ENCODE measurements at regions not wholly inside any gene's neighbourhood (a gene's known extent, or its start where the extent isn't known, plus 50 kb on each side); places are given as distances from the start of the nearest gene placed in this dataset.
"Not testable (repeated sequence)": the region's sequence is repeated elsewhere in the genome, so short reads cannot be mapped to it uniquely, and the experiment has no call there.

DNA sequence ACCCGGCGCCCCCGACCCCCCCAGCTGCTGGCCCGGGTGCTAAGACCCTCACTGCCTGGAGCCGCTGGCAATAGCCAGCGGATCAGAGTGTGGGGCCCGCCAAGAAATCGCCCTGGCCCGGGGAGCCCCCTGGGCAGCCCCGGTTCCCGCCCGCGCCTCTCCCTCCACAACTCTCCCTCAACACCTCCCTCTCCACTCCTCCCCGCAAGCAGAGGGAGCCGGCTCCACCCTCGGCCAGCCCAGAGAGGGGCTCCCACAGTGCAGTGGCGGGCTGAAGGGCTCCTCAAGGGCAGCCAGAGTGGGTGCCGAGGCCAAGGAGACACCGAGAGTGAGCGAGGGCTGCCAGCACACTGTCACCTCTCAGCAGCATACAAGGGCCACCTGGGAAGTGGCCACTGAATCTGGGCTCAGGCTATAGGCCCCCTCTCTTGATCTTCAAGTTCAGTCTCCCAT, 385.5 kb downstream of the SEC14L1 start:
- no peak for DNase-seq (ENCODE audit: low spot score)

DNA sequence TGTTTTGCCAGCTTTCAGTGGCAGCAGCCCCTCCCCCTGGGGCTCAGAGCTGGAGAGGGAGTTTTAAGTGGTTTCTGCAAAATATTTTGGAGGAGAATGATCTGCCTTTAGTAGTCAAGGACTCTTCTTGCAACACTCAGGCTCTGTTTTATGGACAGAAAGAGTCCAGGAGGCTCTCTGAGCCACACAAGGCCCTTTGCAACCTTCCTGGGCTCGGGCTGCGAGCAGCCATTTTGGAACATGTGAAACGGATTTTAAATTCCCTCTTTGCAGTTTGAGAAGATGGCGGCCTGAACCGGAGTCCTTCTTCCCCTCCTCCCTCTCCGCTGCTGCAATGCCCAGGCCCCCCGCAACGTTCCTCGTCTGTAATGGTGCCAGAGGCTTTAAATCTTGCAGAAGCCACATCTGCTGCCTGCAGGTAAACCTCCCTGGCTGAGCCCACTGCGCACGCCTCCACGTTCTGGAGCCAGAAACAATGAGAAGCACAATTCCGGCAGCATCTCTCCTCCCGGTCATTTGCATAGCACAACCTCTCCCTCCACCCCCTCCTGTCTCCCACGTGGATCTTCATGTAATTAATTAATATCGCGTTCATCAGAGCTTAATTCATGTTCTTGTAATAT, 386.1 kb downstream of the SEC14L1 start:
- no peak for DNase-seq (ENCODE audit: low spot score)

DNA sequence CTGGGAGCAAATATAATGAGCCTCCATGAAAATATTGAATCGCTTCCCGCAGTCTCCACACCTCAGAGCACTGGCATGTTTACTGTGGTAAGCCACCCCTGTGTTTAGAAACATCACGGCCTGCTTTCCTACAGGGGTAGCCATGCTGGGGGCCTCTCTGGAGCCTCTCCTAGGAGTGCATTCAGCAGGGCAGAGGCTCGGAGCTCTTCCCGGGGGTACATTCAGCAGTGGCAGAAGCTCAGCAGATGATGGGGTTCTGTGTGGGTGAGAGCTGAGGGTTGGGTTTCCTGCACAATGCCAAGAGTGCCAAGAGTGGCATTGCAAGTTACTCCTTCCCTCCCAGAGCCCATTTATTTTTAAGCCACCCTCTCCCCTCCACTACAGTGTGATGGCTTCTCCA, 386.6 kb downstream of the SEC14L1 start:
- no peak for DNase-seq (ENCODE audit: low spot score)

DNA sequence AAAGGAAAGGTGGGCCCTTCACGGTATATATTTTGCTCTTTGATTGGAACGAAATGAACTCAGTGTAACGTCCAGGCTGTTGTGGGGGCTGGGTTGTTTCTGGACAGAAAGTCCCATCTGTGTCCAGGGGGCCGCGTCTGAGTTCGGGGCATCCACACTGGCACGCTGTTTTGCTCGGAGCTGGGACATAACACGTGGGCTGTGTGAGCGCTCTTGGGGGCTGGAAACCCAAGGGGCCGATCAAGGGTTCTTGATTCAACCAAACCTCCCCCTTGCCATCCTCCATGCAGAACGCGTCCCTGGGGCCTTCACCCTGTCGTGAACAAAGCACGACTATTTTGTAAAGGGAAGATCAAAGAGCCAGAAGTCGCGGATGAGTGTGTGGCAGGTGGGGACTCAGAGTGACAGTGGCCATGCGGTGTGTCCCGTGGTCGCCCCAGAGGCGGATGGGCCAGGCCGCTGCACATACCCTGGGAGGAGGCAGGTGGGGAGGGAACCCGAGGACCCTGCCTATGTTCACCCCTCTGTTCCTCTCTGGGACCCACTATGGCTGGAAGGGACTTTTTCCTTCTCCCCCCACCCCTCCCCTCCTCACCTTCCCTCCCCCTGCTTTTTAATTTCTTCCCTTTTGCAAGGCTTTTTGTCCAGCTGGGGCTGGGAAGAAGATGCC, 387.2 kb downstream of the SEC14L1 start:
- peak; percentile 25 for DNase-seq (ENCODE audit: low spot score)

DNA sequence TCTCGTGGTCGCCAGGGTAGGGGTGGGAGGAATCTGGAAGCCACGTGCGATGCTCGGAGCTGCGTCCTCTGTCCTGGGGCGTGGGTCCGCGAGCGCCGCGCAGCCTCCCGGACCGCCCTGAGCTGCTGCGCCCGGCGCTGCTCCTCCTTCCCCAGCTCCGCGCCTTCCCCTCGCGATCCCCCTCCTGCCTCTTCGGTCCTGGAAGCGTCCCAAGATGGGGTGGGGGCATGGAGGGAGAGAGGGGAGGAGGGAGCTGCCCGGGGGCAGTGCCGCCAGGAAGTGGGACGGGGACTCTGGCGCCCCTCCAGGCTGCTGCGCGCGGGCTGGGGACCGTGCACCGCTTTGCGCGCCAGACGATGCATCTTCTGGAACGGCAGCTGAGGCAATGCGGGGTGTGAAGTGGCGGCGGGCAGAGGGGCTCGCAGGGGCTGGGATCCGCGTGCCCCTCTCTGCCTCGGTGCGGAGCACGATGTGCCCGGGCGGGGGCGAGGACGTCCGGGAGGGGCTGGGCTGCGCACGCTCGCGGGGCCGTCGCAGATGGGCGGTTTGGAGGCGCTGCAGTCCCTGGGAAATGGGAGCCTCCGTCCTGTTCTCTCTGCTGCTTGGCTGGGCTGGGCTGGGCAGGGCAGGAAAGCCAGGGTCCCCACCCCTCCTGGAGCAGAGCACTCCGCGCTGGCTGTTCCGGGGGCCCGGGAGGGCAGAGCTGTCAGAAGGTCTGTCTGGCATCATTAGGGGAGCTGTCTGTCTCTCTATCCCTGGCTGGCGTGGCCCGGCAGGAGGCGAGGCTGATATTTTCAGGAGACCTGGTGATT, 388.0 kb downstream of the SEC14L1 start:
- no peak for DNase-seq (ENCODE audit: low spot score)

DNA sequence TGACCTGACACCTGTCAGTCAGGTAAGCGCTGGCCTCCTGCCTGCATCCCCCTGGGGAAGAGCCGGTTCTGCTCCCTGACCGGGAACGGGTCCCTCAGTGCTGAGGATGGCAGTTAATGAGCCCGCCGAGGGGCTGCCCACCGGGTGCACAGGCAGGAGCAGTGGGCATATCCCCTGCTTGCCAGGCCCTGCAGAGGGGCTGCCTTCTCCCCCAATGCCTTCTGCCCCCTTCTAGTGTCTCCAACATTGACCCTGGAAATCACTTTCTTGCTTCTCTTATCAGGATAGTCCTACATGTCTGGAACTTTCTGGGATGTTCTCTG, 388.5 kb downstream of the SEC14L1 start:
- no peak for DNase-seq (ENCODE audit: low spot score)

DNA sequence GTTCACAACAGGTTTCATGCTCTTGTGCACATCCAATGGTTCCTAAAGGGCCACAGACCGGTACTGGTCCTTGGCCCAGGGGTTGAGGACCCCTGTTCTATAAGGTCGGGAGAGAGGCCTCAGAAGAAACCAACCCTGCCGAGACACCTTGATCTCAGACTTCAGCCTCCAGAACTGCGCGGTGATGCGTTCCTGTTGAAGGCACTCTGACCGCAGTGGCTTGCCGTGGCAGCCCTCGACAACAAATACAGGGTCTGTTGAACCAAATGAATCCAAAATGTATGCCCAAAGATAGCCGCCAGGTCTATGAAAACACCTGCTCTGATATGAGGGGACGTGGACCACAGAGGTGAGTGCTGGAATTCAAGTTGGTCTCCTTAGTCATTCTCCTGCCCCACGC, 389.8 kb downstream of the SEC14L1 start:
- DNase-seq (ENCODE audit: low spot score), result no peak

DNA sequence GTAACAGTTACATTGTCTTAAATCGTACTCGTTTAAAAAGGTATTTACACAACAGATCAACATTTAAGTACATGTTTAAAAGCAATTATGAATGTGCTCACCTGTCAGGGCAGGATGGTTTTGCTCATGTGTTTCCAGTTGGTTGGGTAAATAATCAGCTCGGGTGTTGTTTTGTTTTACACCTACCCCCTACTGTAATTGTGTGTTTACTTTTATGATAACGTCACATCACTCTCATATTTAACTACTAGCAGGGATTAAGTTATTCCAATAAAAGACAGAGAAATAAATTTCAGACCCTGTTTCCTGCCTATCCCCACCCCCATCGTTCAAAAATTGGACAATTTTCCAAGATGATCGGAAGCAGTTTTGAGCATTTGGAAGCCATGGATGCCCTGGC, 390.2 kb downstream of the SEC14L1 start:
- no peak for DNase-seq (ENCODE audit: low spot score)

DNA sequence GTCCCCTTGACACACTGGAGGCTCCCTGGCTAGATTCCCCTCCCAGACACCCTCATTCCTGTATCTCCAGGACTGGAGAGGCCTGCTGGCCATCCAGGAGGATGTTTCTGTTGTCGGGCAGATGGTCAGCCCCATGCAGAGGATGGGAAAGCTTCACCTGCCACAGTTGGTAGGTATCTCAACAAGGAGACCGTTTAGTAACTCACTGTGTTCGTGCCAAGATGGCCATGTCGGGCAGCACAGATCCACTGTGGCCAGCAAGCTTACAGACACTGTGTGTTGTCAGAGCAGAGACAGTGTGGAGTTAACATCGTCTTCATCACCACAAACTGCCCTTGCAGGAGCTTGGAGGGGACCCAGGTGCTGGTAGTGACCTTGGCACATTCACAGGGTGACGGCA, 390.9 kb downstream of the SEC14L1 start:
- no peak for DNase-seq (ENCODE audit: low spot score)

DNA sequence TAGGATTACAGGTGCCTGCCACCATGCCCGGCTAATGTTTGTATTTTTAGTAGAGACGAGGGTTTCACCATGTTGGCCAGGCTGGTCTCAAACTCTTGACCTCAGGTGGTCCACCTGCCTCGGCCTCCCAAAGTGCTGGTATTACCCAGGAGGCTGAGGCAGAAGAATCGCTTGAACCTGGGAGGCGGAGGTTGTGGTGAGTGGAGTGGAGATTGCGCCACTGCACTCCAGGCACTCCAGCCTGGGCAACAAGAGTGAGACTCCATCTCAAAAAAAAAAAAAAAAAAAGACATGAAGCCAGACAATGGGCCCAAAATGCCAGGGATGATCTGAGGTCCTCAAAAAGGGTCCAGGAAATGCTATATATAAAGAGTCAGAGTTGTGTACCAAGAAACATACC, 392.9 kb downstream of the SEC14L1 start:
- not testable (repeated sequence) for DNase-seq (ENCODE audit: low spot score)

DNA sequence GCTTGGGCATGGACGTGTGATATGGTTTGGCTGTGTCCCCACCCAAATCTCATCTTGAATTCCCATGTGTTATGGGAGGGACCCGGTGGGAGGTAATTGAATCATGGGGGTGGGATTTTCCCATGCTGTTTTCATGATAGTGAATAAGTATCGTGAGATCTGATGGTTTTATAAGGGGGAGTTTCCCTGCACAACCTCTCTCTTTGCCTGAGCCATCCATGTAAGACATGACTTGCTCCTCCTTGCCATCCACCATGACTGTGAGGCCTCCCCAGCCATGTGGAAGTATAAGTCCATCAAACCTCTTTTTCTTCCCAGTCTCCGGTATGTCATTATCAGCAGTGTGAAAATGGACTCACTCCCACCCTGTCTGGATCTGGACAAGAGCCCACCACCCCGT, 393.4 kb downstream of the SEC14L1 start:
- no peak for DNase-seq (ENCODE audit: low spot score)

DNA sequence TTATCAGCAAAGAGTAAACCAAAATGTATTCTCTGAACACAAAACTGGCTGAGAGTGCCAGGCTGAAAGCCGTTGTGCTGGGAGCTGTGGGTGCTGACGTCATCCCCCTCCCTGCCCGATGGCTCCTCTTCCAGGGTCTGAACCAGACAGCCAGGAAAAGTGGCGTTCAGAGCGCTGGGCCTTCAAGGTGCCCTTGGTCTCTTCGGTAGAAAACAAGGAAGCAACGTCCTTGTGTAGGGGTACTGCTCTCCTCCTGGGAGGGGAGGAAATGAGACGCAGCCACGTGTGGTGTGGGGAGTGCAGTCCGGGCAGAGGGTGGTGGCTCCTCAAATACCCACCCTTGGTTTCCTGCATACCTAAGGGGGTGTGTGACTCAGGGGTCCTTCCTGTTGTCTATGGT, 394.7 kb downstream of the SEC14L1 start:
- DNase-seq (ENCODE audit: low spot score), result no peak

DNA sequence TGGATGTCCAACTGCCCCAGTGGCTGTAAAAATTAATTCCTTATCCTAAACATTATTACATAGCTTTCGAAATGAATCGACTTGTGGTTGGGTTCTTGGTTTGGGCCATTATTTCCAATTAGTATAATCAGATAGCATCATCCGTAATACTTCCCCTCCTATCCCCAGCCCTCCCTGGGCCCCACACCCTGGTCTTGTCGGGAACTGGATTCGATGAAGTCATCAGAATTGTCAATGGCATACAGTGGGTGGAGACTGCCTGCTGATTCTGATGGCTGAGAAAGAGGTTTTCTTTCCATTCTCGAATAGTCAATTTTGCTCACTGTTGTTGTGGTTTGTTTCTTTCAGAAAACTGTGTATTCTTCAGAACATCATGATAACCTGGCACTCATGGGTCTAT, 395.1 kb downstream of the SEC14L1 start:
- no peak for DNase-seq (ENCODE audit: low spot score)

DNA sequence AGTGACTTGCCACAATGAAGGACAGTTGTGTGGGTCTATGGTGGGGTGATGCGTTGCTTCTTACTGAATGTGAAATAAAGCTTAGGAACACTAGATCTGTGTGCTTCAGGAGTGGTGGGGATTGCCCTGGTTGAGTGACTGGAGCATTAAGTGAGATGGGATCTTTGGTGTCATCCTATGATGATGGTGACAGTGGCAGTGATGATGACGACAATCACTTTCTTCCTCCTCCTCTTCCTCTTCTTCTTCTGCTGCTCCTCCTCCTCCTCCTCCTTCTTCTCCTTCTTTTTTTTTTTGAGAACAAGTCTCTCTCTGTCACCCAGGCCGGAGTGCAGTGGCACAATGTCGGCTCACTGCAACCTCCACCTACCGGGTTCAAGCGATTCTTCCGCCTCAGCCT, 396.8 kb downstream of the SEC14L1 start:
- DNase-seq (ENCODE audit: low spot score), result no peak

DNA sequence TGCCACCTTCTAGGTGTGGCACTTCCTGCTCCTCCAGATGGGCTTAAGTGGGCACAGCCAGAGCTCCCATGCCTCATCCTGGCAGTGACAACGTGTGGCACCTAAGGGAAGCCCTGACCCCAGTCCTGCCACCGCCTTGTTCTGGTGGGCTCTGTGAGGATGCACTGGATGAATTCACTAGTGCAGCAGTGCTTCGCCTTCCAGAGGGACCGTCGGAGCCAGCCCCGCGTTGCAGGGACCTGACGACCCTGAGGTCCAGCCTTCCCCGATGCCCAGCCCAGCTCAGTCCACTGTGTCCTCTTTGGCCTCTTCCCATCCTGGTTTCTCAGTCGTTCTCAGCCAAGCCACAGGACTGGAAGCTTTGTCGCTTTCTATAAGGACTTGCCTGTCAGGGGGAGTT, 399.8 kb downstream of the SEC14L1 start:
- DNase-seq (ENCODE audit: low spot score), result no peak

DNA sequence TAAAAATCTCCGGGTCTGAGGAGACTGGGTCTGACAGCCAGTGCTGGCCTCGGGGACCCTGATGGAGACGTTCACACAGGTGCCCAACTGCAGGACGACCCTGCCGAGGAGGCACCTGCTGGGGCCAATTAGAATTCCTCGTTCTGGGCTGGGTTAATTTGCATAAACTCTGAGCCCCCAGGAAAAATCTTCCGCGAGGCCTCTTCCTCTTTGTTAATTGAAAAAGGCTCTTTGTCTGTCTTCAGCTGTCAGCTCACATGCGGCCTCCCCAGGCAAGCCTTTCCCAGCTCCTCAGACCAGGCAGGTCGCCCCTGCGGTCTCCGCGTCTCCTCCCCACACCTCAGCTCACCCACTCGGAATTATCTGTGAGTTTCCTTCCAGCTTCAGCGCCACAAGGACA, 400.2 kb downstream of the SEC14L1 start:
- DNase-seq (ENCODE audit: low spot score), result no peak

DNA sequence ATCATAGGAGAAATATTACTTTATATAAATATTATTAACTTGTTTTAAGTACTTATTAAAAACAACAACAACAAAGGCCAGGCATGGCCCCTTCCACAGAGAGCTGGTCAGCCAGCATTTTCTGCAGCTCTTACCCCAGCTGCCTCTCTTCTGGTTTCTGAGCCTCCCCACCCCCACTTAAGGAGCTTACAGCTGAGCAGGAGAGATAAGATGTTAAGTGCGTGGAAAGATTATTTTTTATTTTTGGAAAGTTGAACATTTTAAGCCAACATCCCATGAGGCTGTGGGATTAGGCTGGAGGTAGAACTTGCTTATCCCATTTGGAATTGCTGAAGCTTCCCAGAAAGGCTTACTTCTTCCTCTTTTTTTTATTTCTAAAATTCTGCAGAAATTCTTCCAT, 401.2 kb downstream of the SEC14L1 start:
- no peak for DNase-seq (ENCODE audit: low spot score)

DNA sequence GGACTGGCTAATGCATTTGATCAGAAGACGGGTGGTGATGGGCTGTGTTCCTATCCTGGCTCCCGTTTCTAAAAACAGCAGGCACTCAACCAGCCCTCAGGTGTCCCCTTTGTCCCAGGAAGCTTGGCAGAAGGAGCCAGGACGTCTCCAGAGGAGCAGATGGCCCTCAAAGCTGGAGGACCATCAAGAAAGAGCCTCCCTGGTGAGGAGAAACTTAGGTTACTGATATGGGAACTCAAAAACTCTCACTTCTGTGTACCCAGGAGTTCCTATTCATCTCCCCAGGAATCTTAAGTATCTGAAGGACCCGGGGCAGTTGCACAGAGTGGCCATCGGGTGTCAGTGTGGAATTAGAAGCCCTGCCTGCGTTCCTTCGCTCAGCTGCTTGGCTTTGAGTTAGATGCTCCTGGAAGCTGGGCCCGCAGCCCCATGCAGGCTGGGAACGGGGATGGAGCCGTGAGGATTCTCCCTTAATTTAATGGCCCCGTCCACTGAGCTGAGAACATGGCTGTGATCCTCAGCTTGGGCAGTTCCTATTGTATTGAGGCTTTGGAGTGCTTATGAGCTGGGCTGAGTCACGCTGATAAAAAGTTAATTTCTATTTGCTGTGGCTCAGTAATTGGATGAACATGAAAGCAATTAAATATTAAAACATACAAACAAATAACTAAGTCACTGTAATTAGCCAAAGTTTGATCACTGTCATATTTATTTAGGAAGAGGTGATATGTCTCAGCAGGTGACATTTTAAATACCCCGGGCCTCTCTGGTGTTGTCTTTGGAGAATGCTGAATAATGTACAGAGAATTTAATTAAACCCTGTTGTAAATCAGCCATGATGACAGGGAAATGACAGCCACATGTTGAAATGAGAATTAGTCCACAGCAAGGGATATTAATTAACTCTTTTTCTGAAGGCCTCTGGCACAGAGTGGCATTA, 402.1 kb downstream of the SEC14L1 start:
- DNase-seq (ENCODE audit: low spot score), result peak; percentile 82

DNA sequence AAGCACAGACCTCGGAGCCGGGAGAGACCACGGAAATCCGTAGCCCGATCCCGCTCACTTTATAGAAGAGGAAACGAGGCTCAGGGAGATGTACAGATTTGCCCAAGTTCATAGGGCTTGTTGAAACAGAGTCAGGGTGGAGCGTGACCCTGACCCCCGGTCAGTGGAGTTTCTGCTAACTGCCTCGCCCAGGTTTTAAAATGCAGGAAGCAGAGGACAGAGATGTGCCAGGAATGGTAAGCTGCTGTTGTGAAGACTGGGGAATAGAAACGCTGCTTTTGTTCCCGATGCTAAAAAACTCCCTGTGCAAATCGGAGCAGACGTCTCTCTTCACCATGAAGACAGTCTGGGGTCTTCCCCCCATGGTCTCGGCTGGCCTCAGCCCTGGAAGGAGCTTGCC, 403.0 kb downstream of the SEC14L1 start:
- no peak for DNase-seq (ENCODE audit: low spot score)

DNA sequence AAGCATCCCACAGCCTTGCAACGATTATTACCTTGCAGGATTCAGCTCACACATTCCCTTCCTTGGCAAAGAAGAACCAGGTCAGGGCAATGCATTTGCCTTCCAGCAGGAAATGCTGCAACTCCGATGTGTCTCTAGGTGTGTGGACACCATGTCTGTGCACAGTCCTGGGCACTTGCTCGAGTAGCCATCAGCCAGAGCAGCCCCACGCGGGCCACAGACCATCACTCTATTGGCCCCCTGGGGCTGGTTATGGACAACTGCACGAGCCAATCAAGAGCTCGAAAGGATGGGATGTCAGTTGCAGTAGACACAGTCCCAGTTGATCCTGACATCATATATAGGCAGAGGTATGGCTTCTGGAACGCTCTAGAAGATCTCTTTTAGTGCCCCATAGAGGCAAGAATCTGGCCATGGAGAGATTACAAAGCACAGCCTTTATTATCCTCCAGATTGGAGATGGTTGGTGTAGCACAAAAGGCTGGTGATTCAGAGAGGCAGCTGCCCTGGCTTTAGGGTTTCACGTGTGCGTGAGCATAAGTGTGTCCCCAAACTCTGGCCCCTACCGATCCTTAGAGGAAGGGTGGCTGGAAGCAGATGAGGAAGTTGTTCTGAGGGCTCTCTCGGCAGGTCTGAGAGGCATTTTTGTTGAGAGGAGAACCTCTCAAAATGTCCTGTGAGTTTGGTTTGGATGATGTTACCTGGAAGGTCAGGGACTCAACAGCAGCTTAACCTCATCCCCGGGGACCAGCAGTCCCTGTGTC, 403.8 kb downstream of the SEC14L1 start:
- DNase-seq (ENCODE audit: low spot score), result no peak

DNA sequence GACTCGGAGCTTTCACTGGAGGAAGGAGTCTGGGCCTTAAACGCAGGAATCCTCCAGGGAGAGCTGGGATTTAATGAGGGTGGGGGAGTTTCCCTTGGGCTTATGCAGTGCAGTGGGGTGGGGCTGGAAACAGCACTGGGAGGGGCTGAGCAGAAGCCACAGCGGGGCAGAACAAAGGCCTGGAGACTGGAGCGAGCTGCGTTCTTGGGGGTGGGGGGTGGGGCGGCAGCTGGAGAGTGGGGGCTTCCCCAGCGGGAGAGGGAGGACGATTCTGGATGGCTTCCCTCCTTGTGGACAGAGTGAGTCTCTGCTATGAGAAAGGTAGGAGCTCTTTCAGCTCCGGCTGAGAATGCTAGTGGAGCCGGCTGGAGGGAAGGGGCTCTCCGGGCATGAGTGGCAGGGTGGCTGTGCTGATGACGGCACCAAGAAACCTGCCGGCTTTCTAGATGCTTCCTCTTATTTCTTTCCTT, 406.0 kb downstream of the SEC14L1 start:
- DNase-seq (ENCODE audit: low spot score), result no peak

Measured in SW480 (cell line).